H1 (cell line): ENCODE measurements at regions not wholly inside any gene's neighbourhood (a gene's known extent, or its start where the extent isn't known, plus 50 kb on each side); places are given as distances from the start of the nearest gene placed in this dataset.

Source experiments
- CTCF ChIA-PET: fragments of 300-600 bp; sonication (Branson Sonifier 250); formaldehyde crosslinking; loops from one replicate; lab custom pipeline; 2021; ENCODE audit not compliant: partially characterized antibody; lab: Charles Lee
- POLR2A ChIA-PET: fragments of 300-600 bp; sonication (Branson Sonifier 250); formaldehyde crosslinking; loops from one replicate; lab custom pipeline; 2021; ENCODE audit warnings: inconsistent platforms; ENCODE audit not compliant: partially characterized antibody; lab: Charles Lee
- DNase-seq, 2 experiments: peaks; one replicate each; pipeline versions ENCODE4 v3.0.0 to v3.0.0-alpha.2; 2010 to 2022; ENCODE audit warnings: low spot score in 2 of 2, low read depth in 1 of 2, mixed read lengths in 1 of 2
- FAIRE-seq: peaks from 2 replicates; lab custom pipeline; 2011; peaks lifted over from hg19 to GRCh38; lab: Jason Lieb, UNC
- H2AFZ ChIP-seq: 2 replicates; pipeline ENCODE4 v1.8.1; 2012; ENCODE audit warnings: low read length, inconsistent platforms
- H2AK5ac ChIP-seq: 2 replicates; pipeline ENCODE4 v1.6.1; 2013; ENCODE audit warnings: low read depth, low read length
- H2BK120ac ChIP-seq: replicated peaks from 2 replicates; pipeline ENCODE3; 2013; ENCODE audit warnings: low read depth, low read length, inconsistent platforms
- H2BK12ac ChIP-seq: 2 replicates; pipeline ENCODE4 v1.6.1; 2013; ENCODE audit warnings: low read depth, low read length
- H2BK15ac ChIP-seq: 2 replicates; pipeline ENCODE4 v1.6.1; 2013; ENCODE audit warnings: low read length
- H2BK20ac ChIP-seq: 2 replicates; pipeline ENCODE4 v1.6.1; 2013; ENCODE audit warnings: low read length
- H2BK5ac ChIP-seq: 2 replicates; pipeline ENCODE4 v1.6.1; 2013; ENCODE audit warnings: low read depth, low read length
- H3K14ac ChIP-seq: 2 replicates; pipeline ENCODE4 v1.6.1; 2013; ENCODE audit warnings: inconsistent platforms; ENCODE audit not compliant: insufficient read length
- H3K18ac ChIP-seq: 2 replicates; pipeline ENCODE4 v1.6.1; 2013; ENCODE audit warnings: low read length; ENCODE audit errors: extremely low read depth
- H3K23ac ChIP-seq: 2 replicates; pipeline ENCODE4 v1.6.1; 2013; ENCODE audit warnings: inconsistent platforms; ENCODE audit not compliant: insufficient read length
- H3K23me2 ChIP-seq: 2 replicates; pipeline ENCODE4 v1.6.1; 2013; ENCODE audit warnings: low read depth, low read length
- H3K27ac ChIP-seq: 2 replicates; pipeline ENCODE4 v1.6.1; 2011; ENCODE audit warnings: low read depth, low read length, inconsistent platforms
- H3K27me3 ChIP-seq, 4 experiments: replicated peaks in 1 of 4; 1 replicate in 1 of 4; 2 replicates in 3 of 4; pipeline versions ENCODE4 v1.6.1 to v1.8.1; 2011 to 2013; ENCODE audit warnings: low read length in 3 of 4, mild to moderate bottlenecking in 3 of 4, inconsistent platforms in 2 of 4, mixed read lengths in 2 of 4, moderate library complexity in 1 of 4; ENCODE audit not compliant: control insufficient read depth in 3 of 4, insufficient read depth in 3 of 4; ENCODE audit errors: extremely low read depth in 1 of 4
- H3K36me3 ChIP-seq, 4 experiments: 2 replicates each; pipeline versions ENCODE4 v1.6.1 to v1.8.1; 2011 to 2013; ENCODE audit warnings: mild to moderate bottlenecking in 4 of 4, low read length in 3 of 4, moderate library complexity in 2 of 4, control low read depth in 1 of 4, inconsistent platforms in 1 of 4; ENCODE audit not compliant: insufficient read depth in 4 of 4, control insufficient read depth in 2 of 4
- H3K4ac ChIP-seq: replicated peaks from 2 replicates; pipeline ENCODE3; 2013; ENCODE audit warnings: low read length, low read depth, mixed read lengths, inconsistent platforms; ENCODE audit not compliant: insufficient read length
- H3K4me1 ChIP-seq, 4 experiments: replicated peaks in 1 of 4; 1 replicate in 1 of 4; 2 replicates in 3 of 4; pipeline versions ENCODE4 v1.6.1 to v1.8.1; 2011 to 2013; ENCODE audit warnings: low read length in 3 of 4, inconsistent platforms in 2 of 4, mixed read lengths in 1 of 4; ENCODE audit not compliant: insufficient read depth in 4 of 4, control insufficient read depth in 3 of 4
- H3K4me2 ChIP-seq, 2 experiments: 2 replicates each; pipeline versions ENCODE4 v1.6.1 to v1.8.1; 2011 to 2013; ENCODE audit warnings: low read depth in 2 of 2, low read length in 2 of 2, control low read depth in 1 of 2, inconsistent platforms in 1 of 2, mild to moderate bottlenecking in 1 of 2; ENCODE audit not compliant: insufficient read depth in 1 of 2
- H3K4me3 ChIP-seq, 4 experiments: fragments of 200-600, 300-600 bp in 1 of 4; sonication (generic), shearing (Covaris generic), sonication (Bioruptor Twin) in 1 of 4; 2 replicates each; pipeline versions ENCODE4 v1.5.1 to v1.8.1; 2011 to 2016; ENCODE audit warnings: low read length in 4 of 4, low read depth in 3 of 4, control low read depth in 2 of 4, inconsistent platforms in 2 of 4, mild to moderate bottlenecking in 2 of 4, mixed read lengths in 1 of 4, moderate library complexity in 1 of 4; ENCODE audit not compliant: insufficient read depth in 2 of 4; ENCODE audit errors: extremely low read depth in 1 of 4
- H3K56ac ChIP-seq: replicated peaks from 2 replicates; pipeline ENCODE3; 2013; ENCODE audit warnings: low read depth, mild to moderate bottlenecking, mixed read lengths, low read length, inconsistent platforms; ENCODE audit not compliant: insufficient read length
- H3K79me1 ChIP-seq: 2 replicates; pipeline ENCODE4 v1.6.1; 2013; ENCODE audit warnings: low read depth, low read length, control low read depth
- H3K79me2 ChIP-seq, 2 experiments: 2 replicates each; pipeline versions ENCODE4 v1.6.1 to v1.8.1; 2012 to 2013; ENCODE audit warnings: low read length in 2 of 2, mild to moderate bottlenecking in 2 of 2, inconsistent platforms in 1 of 2; ENCODE audit not compliant: insufficient read depth in 2 of 2, control insufficient read depth in 1 of 2
- H3K9ac ChIP-seq, 4 experiments: replicated peaks in 1 of 4; 1 replicate in 1 of 4; 2 replicates in 3 of 4; pipeline versions ENCODE4 v1.6.1 to v1.8.1; 2011 to 2013; ENCODE audit warnings: low read depth in 3 of 4, low read length in 3 of 4, control low read depth in 2 of 4, mild to moderate bottlenecking in 2 of 4, moderate library complexity in 2 of 4, inconsistent platforms in 1 of 4; ENCODE audit errors: extremely low read depth in 1 of 4
- H3K9me3 ChIP-seq, 2 experiments: 2 replicates each; pipeline versions ENCODE4 v1.6.1 to v1.8.1; 2012 to 2013; ENCODE audit warnings: mild to moderate bottlenecking in 2 of 2, moderate library complexity in 2 of 2, control low read depth in 1 of 2, inconsistent platforms in 1 of 2, low read depth in 1 of 2, low read length in 1 of 2, mixed read lengths in 1 of 2; ENCODE audit not compliant: insufficient read depth in 2 of 2
- H4K20me1 ChIP-seq, 2 experiments: replicated peaks in 1 of 2; 2 replicates each; pipeline versions ENCODE3 to v1.8.1; 2011 to 2013; ENCODE audit warnings: inconsistent platforms in 2 of 2, low read length in 2 of 2, mild to moderate bottlenecking in 1 of 2; ENCODE audit not compliant: insufficient read depth in 2 of 2, control insufficient read depth in 1 of 2
- H4K5ac ChIP-seq: 2 replicates; pipeline ENCODE4 v1.6.1; 2013; ENCODE audit warnings: low read length, low read depth, mixed read lengths, inconsistent platforms; ENCODE audit not compliant: insufficient read length
- H4K8ac ChIP-seq: 2 replicates; pipeline ENCODE4 v1.8.0; 2013; ENCODE audit warnings: mild to moderate bottlenecking, moderate library complexity, low read length, inconsistent platforms; ENCODE audit not compliant: insufficient read depth; ENCODE audit errors: extremely low read depth
- H4K91ac ChIP-seq: replicated peaks from 2 replicates; pipeline ENCODE3; 2013; ENCODE audit warnings: low read length, mixed read lengths, inconsistent platforms; ENCODE audit not compliant: insufficient read length
- ASH2L ChIP-seq: fragments of 200-600, 300-600 bp; sonication (generic); IDR thresholded peaks from one replicate; pipeline ENCODE4 v1.7.1; 2017; ENCODE audit warnings: low read length
- BACH1 ChIP-seq: IDR thresholded peaks from 2 replicates; pipeline ENCODE4 v1.6.1; 2012; ENCODE audit warnings: low read length, improper control_type of control experiment
- CHD2 ChIP-seq: IDR thresholded peaks from 2 replicates; pipeline ENCODE4 v1.6.1; 2012; ENCODE audit warnings: low read length, improper control_type of control experiment
- CTBP2 ChIP-seq: IDR thresholded peaks from 2 replicates; pipeline ENCODE4 v1.7.0; 2011; ENCODE audit warnings: borderline replicate concordance, mild to moderate bottlenecking, moderate library complexity, mixed read lengths, low read length; ENCODE audit not compliant: insufficient read depth, insufficient read length
- E2F6 ChIP-seq: IDR thresholded peaks from 2 replicates; pipeline ENCODE4 v1.6.1; 2012; ENCODE audit warnings: inconsistent platforms
- HDAC2 ChIP-seq, 2 experiments: fragments of 300-600 bp in 1 of 2; sonication (generic) in 1 of 2; IDR thresholded peaks; 2 replicates each; pipeline ENCODE4 v1.6.1; 2011 to 2012; ENCODE audit warnings: low read depth in 2 of 2, low read length in 2 of 2, mild to moderate bottlenecking in 2 of 2, moderate library complexity in 2 of 2, borderline replicate concordance in 1 of 2, inconsistent platforms in 1 of 2
- PHF8 ChIP-seq: fragments of 200-600 bp; sonication (generic); conservative IDR thresholded peaks from 2 replicates; pipeline ENCODE4 v1.7.1; 2012; ENCODE audit warnings: low read depth, mild to moderate bottlenecking, inconsistent platforms, low read length, moderate library complexity
- SIN3A ChIP-seq, 2 experiments: IDR thresholded peaks in 1 of 2; conservative IDR thresholded peaks in 1 of 2; 2 replicates each; pipeline ENCODE4 v1.6.1; 2011 to 2012; ENCODE audit warnings: low read length in 2 of 2, improper control_type of control experiment in 1 of 2, low read depth in 1 of 2, mild to moderate bottlenecking in 1 of 2
- SIRT6 ChIP-seq: IDR thresholded peaks from one replicate; pipeline ENCODE4 v1.7.1; 2012; ENCODE audit warnings: low read length, inconsistent platforms
- SUZ12 ChIP-seq: fragments of 200-600 bp; sonication (generic); IDR thresholded peaks from 2 replicates; pipeline ENCODE4 v1.6.1; 2012; ENCODE audit warnings: mild to moderate bottlenecking, inconsistent platforms, low read length, moderate library complexity, mixed read lengths
- WGBS, 2 experiments: shearing (Covaris generic) in 1 of 2; methylation state at CpG; one replicate each; pipeline versions ENCODE4 v1.1.6 to v1.1.7; 2013 to 2015; ENCODE audit warnings: low lambda C conversion rate in 2 of 2, mixed read lengths in 2 of 2, inconsistent platforms in 1 of 2, low coverage in 1 of 2, missing lambda C conversion rate in 1 of 2; ENCODE audit not compliant: insufficient replicate concordance in 2 of 2, insufficient coverage in 1 of 2, insufficient read length in 1 of 2; ENCODE audit errors: extremely low coverage in 1 of 2, missing lambda C conversion rate in 1 of 2; 5-methylcytosine and 5-hydroxymethylcytosine counted together
- TF ChIP-seq, protein P1 (sequence below), 3 experiments: IDR thresholded peaks; 1 replicate in 2 of 3; 2 replicates in 1 of 3; pipeline versions ENCODE4 v1.5.1 to v1.6.1; 2011; ENCODE audit warnings: low read length in 3 of 3, mild to moderate bottlenecking in 3 of 3, inconsistent platforms in 2 of 3, low read depth in 1 of 3, moderate library complexity in 1 of 3; ENCODE audit not compliant: insufficient read depth in 1 of 3; ENCODE audit errors: control extremely low read depth in 1 of 3

GRCh38 chr4:127559981-127560380 is 72.8 kb upstream of the INTU start:
- Histone ChIP-seq H2AFZ (no peak overlapping the region), H2BK15ac (no peak overlapping the region), H4K91ac (no peak overlapping the region), H3K79me1 (no peaks in the 10 kb centered on the region), H2BK120ac (no peak overlapping the region), H3K14ac (no peak overlapping the region), H3K4me3 (no peak overlapping the region), H3K18ac (no peak overlapping the region), H2BK5ac (no peak overlapping the region), H3K9ac (no peak overlapping the region), H3K4me1 (no peaks in the 10 kb centered on the region), H3K27me3 (no peaks in the 10 kb centered on the region), H3K9me3 (no peaks in the 10 kb centered on the region), H3K27ac (no peak overlapping the region), H4K8ac (no peak overlapping the region; the same call in 1 of the 2 replicates), H2AK5ac (no peak overlapping the region), H3K4ac (no peak overlapping the region), H3K79me2 (no peaks in the 10 kb centered on the region), H3K23ac (no peak overlapping the region), H3K56ac (no peak overlapping the region), H3K36me3 (no peaks in the 10 kb centered on the region), H3K23me2 (no peaks in the 10 kb centered on the region), H2BK12ac (no peak overlapping the region), H4K20me1 (no peaks in the 10 kb centered on the region), H3K4me2 (no peak overlapping the region), H2BK20ac (no peak overlapping the region), H4K5ac (no peak overlapping the region)
- ChIA-PET CTCF (interaction anchor here (0.9 to 1.8 kb wide), 5 partner anchors 11 to 173 kb away, joined by 3 to 5 read pairs (median 3); no protein-coding TSS in a partner anchor), POLR2A (no interaction called here)
- 92% methylated on average over 7 of the region's 7 CpGs; no CpG with 5 or more reads in 1 of the 2 experiments for WGBS, 2 experiments
- no peak for DNase-seq
- FAIRE-seq: no peak
- TF ChIP-seq, protein P1, sequence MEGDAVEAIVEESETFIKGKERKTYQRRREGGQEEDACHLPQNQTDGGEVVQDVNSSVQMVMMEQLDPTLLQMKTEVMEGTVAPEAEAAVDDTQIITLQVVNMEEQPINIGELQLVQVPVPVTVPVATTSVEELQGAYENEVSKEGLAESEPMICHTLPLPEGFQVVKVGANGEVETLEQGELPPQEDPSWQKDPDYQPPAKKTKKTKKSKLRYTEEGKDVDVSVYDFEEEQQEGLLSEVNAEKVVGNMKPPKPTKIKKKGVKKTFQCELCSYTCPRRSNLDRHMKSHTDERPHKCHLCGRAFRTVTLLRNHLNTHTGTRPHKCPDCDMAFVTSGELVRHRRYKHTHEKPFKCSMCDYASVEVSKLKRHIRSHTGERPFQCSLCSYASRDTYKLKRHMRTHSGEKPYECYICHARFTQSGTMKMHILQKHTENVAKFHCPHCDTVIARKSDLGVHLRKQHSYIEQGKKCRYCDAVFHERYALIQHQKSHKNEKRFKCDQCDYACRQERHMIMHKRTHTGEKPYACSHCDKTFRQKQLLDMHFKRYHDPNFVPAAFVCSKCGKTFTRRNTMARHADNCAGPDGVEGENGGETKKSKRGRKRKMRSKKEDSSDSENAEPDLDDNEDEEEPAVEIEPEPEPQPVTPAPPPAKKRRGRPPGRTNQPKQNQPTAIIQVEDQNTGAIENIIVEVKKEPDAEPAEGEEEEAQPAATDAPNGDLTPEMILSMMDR (IDR thresholded peaks at IDR 0.05; ENCODE audit: control extremely low read depth in 1 of 3, insufficient read depth in 1 of 3, low read depth in 1 of 3, low read length in 3 of 3): no peak
- TF ChIP-seq SIN3A (conservative IDR thresholded peaks at IDR 0.05 in 1 of 2, IDR thresholded peaks at IDR 0.05 in 1 of 2; ENCODE audit: low read depth in 1 of 2, low read length in 2 of 2): no peak
- TF ChIP-seq SUZ12: no peak
- no peak for TF ChIP-seq BACH1
- TF ChIP-seq SIRT6: no peak
- TF ChIP-seq E2F6: no peak
- no peak for TF ChIP-seq ASH2L
- TF ChIP-seq CTBP2: no peak
- TF ChIP-seq HDAC2 (IDR thresholded peaks at IDR 0.05; ENCODE audit: borderline replicate concordance in 1 of 2, low read depth in 2 of 2, low read length in 2 of 2): no peak
- TF ChIP-seq PHF8: no peak
- TF ChIP-seq CHD2: no peak
